GM19395 (cell line): ENCODE measurements at regions not wholly inside any gene's neighbourhood (a gene's known extent, or its start where the extent isn't known, plus 50 kb on each side); places are given as distances from the start of the nearest gene placed in this dataset.

Experiments
- ATAC-seq: cut with Tn5 transposase; IDR thresholded peaks from one replicate; pipeline ENCODE4 v1.9.1; 2021; ENCODE audit warnings: mild to moderate bottlenecking, moderate library complexity; ENCODE audit not compliant: unreplicated experiment

DNA sequence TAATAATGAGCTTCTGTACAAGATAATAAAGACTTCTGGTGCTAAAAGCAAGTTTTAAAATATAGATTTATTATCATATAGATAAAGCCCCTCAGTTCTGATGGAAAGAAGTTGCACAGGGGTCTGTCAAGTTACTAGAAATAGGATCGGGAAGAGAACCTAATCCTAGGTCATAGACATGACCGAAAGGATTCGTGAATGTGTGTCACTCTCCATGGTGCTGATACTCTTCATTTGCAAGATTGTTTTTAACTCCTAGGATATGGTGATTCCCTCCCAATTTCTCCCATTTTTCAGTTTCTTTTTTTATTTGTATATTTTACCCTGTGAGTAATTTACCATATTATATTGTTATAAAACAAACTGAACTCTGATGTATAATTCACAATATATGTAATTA, 58.9 kb upstream of the CTNNA2 start:
- ATAC-seq = no peak

DNA sequence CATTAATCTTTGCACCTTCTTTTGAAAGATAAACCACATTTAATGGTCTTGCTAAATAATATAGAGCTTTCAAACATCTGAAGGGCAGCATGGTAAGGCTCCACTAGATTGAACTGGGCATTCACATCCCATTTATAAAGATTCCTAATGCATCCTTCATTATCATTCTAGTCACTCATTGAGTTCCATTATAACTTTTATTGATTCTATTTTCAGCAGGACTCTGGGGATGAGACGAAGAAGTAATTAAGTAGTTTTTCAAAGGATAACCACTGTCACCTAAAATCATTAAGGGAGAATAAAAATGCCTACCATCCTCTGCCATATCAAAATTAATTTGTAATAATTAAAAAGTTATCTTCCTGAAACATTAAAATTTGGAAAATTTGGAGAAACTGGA, 60.2 kb upstream of the CTNNA2 start:
- ATAC-seq = no peak

DNA sequence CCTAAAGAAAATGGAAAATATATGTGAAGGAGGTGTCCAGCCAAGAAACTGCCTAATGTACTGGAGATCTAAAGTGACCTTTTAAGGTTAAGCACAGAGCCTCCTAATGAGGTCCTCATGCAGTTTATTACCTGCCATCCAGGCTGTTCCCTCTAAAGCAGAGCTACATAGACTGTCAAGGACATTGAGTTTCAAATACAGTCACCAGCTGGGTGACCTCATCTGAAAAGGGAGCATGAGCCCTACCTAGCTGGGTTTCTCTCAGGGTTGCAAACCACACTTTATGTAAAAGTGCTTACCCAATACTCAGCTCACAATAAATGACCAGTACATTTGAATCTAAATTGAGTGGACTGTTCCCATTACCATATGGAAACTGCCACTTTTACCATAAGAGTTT, 65.4 kb upstream of the CTNNA2 start:
- ATAC-seq = no peak

GRCh38 chr2:79446313-79446712, 66.5 kb upstream of the CTNNA2 start:
- no peak for ATAC-seq

GRCh38 chr2:79437433-79438267, 75.2 kb upstream of the CTNNA2 start:
- ATAC-seq = no peak

DNA sequence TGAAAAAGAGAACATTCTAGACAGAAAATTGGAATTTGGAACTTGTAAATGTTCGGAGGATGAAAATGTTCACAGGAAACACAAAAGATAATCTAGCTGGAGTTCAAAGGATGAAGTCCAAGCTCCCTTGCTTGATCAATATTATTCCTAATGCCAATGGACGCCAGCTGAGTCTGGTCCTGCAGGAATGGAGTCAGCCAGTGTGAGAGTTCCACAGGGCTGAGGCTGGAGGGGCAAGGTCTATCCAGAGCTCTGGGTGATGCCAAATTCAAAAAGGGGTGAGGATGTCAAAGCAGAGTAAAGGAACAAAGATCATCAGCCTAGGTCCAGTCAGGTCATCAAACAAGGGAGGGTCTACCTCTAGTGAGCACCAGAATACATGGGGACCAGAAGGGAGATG, 78.5 kb upstream of the CTNNA2 start:
- ATAC-seq = no peak

DNA sequence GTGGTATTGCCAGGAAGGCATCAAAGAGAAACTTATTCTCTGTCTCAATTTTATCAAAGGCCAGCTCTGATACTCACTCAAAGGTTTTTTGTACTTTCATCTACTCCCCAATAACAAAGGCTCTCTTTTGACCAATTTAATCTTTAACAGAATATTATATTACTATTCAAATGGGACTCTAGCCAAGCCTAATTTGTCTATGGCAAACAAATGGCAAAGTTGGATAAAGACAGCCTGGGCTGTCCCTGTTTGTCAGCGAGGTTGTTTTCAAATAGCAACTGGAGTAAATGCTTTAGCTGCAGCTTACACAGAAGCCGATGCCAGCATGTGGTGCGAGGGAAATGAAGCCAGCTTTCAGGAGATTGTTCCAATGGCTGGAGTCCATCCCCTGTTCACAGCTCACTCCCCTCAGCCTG, 80.1 kb upstream of the CTNNA2 start:
- no peak for ATAC-seq

- ATAC-seq = no peak
Observed at GRCh38 chr2:79428745-79429144, 84.1 kb upstream of the CTNNA2 start.

DNA sequence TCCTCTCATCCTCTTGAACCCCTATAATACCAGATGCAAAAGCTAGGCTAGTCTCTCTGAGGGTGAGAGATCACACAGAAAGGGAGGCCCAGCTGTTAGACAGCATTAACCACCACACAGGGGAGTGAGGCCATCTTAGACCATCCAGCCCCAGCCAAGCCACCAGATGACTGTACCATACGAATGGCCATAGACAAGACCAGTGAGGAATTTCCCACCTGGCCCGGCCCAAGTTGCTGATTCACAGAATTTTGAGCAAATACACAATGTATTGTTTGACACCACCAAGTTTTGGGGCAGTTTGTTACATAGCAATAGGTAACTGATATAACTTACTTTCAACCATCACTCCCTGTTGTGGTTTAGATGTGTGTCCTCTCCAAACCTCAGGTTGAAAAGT, 98.2 kb upstream of the CTNNA2 start:
- no peak for ATAC-seq

- ATAC-seq = no peak
Observed at GRCh38 chr2:79394485-79394859, 118.4 kb upstream of the CTNNA2 start.

DNA sequence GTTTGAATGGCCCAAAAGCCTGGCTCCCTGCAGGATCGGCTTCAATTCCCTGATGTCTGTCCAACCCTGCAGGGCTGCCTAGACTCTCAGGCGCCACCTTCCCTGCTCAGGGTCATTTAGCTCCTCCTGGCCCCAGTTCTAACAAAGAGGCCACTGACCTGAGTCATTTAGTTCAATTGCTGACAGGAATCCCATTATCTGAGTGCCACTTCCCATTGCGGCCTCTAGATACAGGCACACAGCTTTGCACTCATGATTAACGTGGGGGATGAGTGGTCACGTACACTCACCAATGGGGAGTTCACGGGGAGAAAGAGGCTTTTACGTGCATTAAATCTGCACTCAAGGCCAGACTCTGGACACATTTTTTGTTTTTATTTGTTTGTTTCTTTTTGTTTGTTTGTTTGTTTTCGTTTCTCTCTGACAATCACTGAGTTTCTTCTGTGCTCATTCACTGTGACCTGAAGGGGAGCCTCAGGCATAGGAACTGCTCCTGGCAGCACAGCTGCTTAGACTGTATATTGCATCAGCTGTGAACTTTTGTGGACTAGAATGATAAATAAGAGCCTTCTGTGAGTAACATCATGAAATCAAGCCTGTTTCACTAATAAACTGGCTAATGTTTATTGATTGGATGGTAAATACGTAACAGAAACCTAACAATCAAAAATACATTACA, 118.9 kb upstream of the CTNNA2 start:
- no peak for ATAC-seq

- ATAC-seq = no peak
Observed at GRCh38 chr2:79393107-79393685, 119.7 kb upstream of the CTNNA2 start.

- no peak for ATAC-seq
Observed at GRCh38 chr2:79389481-79389880, 123.4 kb upstream of the CTNNA2 start.

- no peak for ATAC-seq
Observed at GRCh38 chr2:79388024-79388423, 124.8 kb upstream of the CTNNA2 start.

GRCh38 chr2:79387431-79387830, 125.4 kb upstream of the CTNNA2 start:
- ATAC-seq = no peak

DNA sequence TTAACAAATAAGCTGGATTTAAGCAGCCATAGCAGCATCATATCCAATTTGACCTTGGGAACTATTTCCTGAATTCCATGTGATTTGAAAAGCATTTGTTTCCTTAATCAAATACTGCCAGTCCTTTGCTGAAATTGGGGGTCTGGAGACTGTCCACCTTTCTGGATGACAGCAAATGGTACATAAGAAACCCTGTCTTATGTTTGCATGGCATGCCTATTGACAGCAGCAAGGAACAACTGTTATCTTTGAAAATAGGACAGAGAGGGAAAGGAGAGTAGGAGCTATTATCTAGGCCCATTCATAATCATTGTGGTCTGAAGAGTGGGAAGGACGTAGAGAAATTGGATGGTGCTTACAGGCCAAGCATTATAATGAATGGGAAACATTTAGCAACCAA, 129.2 kb upstream of the CTNNA2 start:
- no peak for ATAC-seq

GRCh38 chr2:79375817-79376216, 137.0 kb upstream of the CTNNA2 start:
- no peak for ATAC-seq

- no peak for ATAC-seq
Observed at GRCh38 chr2:79373358-79374130, 139.3 kb upstream of the CTNNA2 start.

DNA sequence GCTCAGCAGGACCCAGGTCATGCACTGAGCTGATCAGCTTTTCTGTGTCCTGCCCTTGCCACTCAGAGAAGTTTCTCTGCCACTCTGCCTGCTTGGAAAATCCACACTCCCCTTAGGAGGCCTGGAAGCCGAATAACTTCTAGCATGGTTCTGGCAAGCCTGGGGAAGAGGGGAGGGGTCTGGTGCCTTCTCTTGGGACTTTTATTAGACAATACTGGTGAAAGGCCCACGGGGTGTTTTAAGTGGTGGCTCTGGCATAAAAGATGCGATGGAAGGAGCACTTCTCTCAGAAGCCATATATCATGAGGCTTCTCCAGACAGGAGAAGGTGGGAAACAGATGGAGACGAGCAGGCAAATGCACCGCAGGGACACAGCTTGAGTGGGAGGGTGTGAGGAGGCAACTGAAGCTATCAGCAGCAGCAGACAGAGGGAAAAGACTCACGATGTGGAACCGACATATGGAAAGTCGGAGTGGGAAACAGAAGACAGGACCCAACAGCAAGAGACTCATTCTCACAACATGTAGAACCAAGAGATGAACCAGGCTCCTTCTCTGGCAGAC, 141.8 kb upstream of the CTNNA2 start:
- ATAC-seq = no peak

- ATAC-seq = no peak
Observed at GRCh38 chr2:79369127-79369526, 143.7 kb upstream of the CTNNA2 start.

DNA sequence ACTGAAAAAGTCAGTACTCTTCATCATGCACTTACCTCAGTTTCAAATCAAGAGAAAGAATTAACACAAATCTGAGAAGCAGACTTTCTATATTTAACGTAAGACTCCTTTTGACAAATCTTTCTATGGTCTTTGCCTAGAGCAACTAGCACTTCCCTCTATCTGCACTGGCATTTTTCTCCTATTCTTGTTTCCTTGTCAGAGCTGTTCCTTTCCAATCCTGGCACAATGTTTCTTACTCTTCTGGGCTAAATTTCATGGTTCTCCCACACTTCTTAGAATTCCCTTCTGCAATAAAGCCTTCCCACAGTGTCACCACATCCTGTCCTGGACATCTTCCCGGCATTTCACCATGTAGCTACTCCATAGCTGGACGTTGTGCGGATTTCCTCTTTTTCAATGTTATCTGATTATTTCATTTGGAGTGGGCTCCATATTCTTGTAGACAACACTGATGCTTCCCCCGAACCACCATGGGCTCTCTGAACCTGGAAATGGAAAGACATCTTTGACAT, 144.7 kb upstream of the CTNNA2 start:
- ATAC-seq = no peak
